GF-D8 (cell line): ENCODE measurements at regions not wholly inside any gene's neighbourhood (a gene's known extent, or its start where the extent isn't known, plus 50 kb on each side); places are given as distances from the start of the nearest gene placed in this dataset.
"Not testable (repeated sequence)": the region's sequence is repeated elsewhere in the genome, so short reads cannot be mapped to it uniquely, and the experiment has no call there.

Experiments
- DNase-seq: peaks from one replicate; lab custom pipeline; 2025; lab: John Stamatoyannopoulos, UW

GRCh38 chr3:40645883-40646282, 121.1 kb downstream of the ZNF621 start:
- DNase-seq, result no peak

DNA sequence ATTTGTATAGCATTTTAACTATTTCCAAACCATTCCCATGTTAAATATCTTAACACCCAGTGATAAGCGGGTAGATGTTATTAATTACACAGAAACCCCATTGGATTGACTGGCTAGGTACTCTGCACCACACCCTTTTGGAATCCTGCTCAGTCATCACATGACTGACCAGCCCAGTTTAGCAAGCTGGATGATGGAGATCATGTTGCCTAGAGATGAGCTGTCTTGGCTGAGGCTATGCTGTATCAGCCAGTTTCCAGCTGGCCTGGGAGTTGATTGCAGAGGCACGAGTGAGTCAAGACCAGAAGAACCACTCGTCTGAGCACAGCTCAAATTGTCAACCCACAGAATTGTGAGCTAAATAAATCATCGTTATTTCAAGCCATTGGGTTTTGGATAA, 124.6 kb downstream of the ZNF621 start:
- no peak for DNase-seq

DNA sequence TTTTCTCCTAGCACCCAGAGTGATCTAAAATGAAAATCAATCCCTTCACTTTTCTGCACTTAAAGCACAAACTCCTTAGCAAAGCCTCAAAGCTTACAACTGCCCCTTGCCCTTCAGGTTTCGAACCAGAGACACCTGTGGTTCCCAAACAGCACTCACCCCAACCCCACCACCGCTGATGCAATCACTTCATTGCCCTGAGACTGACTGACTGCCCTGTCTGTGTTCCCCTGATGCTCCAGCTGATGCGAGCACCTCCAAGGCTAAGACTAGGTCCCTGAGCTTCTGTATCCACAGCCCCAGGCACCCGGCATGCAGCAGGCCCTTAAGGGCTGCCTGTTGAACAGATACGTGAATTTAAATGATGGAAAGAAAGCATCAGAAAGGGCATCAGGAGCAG, 127.3 kb downstream of the ZNF621 start:
- DNase-seq, result no peak

DNA sequence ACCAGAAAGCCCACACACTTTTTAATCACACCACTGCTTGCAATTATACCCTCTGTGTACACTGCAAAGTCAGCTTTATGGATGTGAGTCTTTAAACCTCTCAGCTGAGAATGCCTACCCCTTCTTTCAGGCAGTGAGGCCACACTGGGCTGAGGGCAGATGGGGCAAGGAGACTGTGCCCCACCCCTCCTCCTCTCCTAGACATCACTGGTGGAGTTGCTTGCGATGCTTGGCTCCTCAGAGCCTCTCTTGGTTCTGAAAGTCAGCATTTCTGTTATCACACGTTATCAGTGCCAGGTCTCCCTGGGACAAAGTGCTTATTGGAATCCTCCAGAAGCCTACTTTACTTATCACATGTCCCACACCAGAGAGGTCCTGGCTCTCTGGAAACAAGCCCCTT, 128.2 kb downstream of the ZNF621 start:
- DNase-seq, result no peak

DNA sequence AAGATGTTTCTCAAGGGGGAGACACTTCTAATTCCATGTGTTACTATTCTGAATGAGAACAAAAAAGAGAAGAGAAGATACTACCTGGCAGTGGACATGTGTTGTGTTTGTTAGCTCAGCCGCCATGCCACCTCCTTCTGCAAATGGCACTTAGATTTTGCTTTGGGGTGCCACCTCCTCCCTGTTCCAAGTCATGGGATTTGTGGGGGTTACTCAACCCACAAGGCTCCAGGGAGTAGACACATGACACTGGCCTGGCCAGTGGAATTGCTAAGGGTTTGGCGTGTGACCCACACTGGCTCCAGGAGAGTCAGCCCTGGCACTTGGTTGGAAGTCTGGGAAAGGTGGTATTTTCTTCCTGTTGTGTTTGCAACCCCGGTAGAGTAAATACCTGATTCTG, 129.1 kb downstream of the ZNF621 start:
- no peak for DNase-seq

- DNase-seq, result no peak
Observed at GRCh38 chr3:40655551-40655950, 130.8 kb downstream of the ZNF621 start.

DNA sequence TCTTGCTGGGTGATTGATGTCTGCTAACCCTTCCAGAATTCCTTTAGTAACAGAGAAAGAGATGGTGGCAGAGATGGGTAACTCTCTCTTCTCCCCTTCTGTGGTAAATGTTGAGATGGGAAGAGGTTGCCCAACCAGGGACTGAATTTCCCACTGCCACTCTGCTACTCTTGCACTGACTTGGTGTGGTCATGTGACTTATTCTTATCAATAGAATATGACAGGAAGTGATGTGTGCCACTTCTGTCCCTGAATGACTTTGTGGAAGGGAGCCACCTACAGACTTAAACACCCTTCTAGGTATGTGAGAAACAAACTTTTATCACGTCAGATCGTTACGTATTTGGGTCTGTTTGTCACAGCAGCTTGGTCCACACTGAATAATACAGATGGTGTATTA, 132.9 kb downstream of the ZNF621 start:
- DNase-seq, result no peak

GRCh38 chr3:40658305-40658704, 133.5 kb downstream of the ZNF621 start:
- DNase-seq, result no peak

GRCh38 chr3:40660554-40660953, 135.8 kb downstream of the ZNF621 start:
- DNase-seq, result no peak

DNA sequence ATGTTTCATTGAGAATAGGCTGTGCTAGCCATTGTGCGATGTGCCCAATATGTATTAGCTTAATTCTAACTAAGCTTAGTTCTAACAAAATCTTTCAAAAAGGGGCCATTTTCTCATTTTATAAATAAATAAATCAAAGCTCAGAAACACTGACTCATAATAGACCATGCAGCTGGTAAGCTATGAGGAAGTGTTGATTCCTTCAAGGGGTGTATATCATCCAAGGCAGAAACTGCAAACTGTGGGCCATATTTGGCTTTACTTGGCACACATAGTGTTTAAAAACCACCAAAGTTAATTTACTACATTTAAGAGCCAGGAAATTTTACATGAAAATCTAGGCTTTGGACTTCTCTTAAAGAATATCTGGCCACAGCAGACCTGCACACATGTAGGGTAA, 136.5 kb downstream of the ZNF621 start:
- DNase-seq, result no peak

GRCh38 chr3:40663280-40663679, 138.5 kb downstream of the ZNF621 start:
- DNase-seq, result no peak

- DNase-seq, result no peak
Observed at GRCh38 chr3:40669176-40669575, 144.4 kb downstream of the ZNF621 start.

DNA sequence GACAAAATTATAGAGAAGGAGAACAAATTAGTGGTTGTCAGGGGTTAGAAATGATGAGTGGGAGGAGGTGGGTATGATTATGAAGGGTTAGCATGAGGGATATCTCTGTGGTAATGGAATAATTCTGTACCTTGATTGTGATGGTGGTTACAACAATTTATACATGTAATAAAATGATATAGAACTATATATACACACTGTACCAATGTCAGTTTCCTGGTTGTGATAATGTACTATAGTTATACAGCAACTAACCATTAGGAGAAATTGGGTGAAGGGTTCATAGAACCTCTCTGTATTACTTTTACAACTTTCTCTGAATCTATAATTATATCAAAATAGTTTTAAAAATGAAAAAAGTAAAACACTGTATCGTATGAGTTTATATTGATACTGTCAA, 148.1 kb downstream of the ZNF621 start:
- DNase-seq, result no peak

- no peak for DNase-seq
Observed at GRCh38 chr3:40677321-40677720, 152.6 kb downstream of the ZNF621 start.

DNA sequence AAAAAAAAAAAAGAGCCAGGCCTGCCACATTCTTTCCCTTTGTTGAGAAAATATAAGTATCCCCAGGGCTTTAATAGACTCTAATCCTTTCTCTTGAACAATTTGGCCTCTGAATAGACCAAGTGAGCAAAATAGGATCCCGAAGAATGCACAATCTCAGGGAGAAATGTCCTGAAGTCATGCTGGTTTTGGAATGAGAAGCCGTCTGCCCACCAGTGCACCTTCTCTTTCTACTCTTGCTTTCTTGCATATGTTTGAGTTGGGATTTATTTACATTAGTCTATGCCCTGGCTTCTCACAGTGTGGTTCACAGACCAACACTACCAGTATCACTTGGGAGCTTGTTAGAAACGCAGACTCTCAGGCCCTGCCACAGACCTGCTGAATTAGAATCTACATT, 153.0 kb downstream of the ZNF621 start:
- no peak for DNase-seq

- DNase-seq, result no peak
Observed at GRCh38 chr3:40679290-40679689, 154.5 kb downstream of the ZNF621 start.

DNA sequence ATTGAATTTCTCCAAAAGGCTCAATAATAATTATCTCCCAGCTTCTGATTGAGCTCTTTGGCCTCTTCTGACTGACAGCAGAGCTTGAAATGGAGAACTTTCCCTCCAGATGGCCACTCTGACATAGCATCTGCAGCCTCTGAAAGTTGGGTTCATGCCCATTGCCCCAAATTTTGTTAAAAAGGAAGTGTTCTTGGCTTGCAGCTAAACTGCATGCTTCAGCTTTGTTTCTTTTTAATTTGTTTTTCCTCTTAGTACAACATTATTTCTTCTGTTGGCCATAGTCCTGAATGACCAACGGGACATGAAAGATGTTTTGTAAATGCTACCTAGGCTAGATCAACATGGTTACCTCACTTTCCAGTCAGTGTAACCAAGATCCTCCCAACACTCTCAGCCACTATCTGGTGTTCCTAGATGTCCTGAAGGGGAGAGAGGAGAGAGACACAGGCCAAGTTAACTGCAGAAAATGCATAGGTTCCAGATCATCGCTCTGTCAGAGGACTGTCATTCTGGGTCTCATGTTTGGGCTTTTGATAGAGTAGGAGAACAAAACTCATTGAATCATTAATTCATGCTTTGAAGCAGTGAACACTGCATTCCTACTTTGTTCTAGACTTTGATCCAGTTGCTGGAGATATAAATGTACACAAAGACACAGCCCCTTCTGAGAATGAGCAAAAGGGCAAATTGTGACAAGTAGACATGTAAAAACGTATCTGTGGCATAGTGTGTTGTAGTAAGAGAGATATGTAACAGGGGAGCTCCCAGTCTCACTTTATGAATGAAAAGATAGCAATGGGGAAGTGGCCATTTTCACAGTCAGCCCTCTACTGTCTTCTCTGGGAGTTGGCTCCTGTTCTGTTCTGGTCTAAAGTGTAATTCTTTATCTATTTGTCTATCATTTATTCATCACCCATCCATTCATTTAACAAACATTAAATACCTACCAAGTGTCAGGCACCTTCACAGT, 156.2 kb downstream of the ZNF621 start:
- DNase-seq, result no peak

DNA sequence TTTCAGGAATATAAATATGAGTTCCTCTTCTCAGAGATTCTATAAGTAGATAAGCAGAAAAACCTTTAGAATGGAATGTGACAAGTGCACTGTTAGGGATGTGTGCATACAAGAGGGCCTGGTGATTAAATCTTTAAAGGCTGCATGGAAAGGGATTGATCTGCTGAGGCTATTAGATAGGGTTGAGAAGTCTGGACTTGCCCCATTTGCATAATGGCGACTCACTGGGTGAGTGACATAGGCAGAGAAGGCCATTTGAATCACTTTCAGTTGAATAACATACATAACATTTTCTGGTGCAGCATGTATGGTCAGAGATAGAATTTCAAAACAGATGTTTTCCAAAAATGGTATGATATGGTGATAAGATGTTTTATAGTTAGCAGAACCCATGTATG, 156.9 kb downstream of the ZNF621 start:
- no peak for DNase-seq

DNA sequence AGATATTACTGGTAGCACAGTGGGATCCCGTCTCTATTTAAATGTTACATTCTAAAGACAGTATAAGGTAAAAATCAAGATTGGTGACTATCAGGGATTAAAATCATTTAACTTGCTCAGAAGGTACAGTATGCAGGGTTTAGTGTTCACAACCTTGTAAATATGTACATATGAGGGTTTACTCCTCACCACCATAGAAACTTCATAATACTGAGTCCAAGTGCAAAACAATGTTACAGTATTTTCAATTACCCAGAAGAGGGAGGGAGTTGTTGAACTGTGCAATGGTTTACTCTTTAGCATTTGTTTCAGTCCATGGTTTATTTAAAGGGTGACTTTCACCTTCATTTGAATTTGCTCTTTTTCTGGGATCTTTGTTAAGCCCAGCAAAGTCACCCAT, 165.1 kb downstream of the ZNF621 start:
- DNase-seq, result no peak

DNA sequence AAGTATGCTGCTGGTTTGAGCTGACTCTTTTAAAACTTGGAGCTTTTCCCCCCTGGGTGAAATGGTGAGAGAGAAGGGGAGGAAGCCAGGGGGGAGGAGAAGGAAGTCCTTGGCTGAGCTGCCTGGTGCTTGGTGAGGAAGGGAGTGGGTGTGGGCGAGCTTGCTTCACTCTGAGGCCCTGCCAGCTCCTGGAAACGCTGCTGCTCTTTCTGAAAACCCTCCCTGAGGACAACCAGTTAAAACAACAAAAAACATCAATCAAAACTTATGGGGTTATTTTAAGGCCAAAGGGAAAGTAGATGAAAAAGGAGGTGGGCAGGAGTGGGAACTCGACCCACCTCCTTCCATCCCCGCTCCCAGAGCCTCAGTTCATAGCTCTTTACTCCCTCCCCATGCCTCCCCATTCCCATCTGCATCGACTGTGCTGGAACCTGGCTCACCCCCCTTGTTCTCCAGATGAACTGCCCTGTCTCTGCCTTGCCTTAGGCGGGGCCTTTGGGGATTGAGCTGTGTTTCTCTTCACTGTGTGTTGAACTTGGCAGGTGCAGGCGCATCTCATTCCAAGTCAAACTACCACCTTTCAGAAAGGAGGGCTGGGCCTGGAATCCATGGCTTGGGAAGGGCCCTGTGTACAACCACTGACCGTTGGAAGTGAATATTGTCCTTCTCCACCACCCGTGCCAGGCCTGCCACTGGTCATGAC, 166.1 kb downstream of the ZNF621 start:
- no peak for DNase-seq

GRCh38 chr3:40691452-40691861, 166.7 kb downstream of the ZNF621 start:
- DNase-seq, result no peak

DNA sequence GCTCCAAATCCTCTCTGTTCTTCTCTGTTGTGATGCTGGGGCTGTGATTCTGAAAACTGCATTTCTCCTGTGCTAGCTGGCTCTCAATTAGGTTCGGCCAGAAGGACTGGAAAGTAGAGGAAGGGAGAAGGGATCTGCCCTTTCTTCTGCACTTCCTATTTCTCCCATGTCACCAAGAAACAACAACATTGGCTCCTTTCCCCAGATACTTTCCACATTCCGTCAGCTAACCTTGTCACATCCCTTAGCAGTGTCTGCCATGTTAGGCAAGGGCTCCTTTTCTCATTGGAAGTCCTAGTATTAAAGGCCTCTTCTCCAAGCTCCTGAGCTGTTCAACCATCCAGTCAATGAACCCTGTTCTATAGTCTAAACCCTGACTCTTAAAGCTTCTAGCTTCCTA, 171.1 kb downstream of the ZNF621 start:
- DNase-seq, result no peak

DNA sequence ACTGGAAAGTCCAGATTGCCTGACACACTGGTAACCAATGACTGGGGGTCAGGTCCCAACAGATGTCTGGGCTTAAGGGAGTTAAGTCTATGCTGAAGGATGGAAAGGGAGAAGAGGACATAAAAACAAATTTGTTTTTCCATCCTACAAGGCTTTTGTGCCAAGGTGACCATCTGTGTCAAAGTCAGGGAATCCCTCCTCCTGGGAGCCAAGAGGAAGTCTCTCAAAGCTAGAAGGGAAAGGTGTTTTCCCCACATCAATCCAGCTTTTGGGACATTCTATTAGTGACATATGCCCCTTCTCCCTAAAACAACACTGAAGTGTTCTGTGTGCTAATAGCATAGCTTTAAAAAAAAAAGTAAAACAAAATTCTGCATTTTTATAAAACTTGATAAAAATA, 173.9 kb downstream of the ZNF621 start:
- not testable (repeated sequence) for DNase-seq
